ENCODE measurements at regions not wholly inside any gene's neighbourhood (a gene's known extent, or its start where the extent isn't known, plus 50 kb on each side); places are given as distances from the start of the nearest gene placed in this dataset.

DNA sequence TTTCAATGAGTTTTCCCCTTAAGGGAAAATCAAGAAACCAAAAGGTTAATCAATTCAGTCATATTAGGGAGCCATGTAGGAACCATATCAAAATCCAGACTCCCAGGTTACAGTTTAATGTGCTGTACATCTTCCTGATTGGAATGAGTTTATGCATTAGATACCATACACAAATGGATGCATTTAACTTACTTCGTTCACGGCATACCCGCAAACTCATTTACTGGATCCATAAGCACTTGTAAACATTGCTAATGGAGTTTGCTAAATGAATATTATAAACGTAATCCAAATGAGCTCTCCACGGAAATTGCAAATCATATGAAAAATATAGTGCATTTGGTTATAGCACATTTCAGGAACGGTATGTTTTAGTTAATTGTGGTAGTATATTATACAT, 228.9 kb upstream of the G2E3 start:
- TF ChIP-seq CTCF (conservative IDR thresholded peaks at IDR 0.05 in 1 of 2, IDR thresholded peaks at IDR 0.05 in 1 of 2; ENCODE audit: low read depth in 1 of 2, low read length in 2 of 2) = no peak
- no peak for TF ChIP-seq EZH2 (IDR thresholded peaks at IDR 0.05; ENCODE audit: low read length, missing control alignments)
